Gastrocnemius medialis (tissue), 4 donors: ENCODE measurements at regions not wholly inside any gene's neighbourhood (a gene's known extent, or its start where the extent isn't known, plus 50 kb on each side); places are given as distances from the start of the nearest gene placed in this dataset.

ENCODE experiments used
- ATAC-seq, 2 donors: fragments of 150-250 bp; one replicate each; pipeline ENCODE4 v1.9.1; 2016
- DNase-seq, 2 donors: peaks; one replicate each; pipeline ENCODE4 v3.0.0-alpha.2; 2019
- H3K27ac ChIP-seq, 4 donors: fragments of 200-600 bp; sonication (generic); 1 replicate in 1 of 4; 2 replicates in 3 of 4; pipeline ENCODE4 v1.5.1; 2016 to 2018; ENCODE audit warnings: mild to moderate bottlenecking in 2 of 4, moderate library complexity in 1 of 4
- H3K27me3 ChIP-seq, 3 donors: fragments of 200-600 bp; sonication (generic) in 2 of 3; 1 replicate in 1 of 3; 2 replicates in 2 of 3; pipeline versions ENCODE4 v1.5.1 to v1.6.0; 2016 to 2019; ENCODE audit warnings: mild to moderate bottlenecking in 1 of 3, moderate library complexity in 1 of 3
- H3K36me3 ChIP-seq, 2 donors: fragments of 200-600 bp; sonication (generic) in 1 of 2; one replicate each; pipeline ENCODE4 v1.5.1; 2017 to 2018
- H3K4me1 ChIP-seq, 2 donors: fragments of 200-600 bp; sonication (generic) in 1 of 2; one replicate each; pipeline ENCODE4 v1.5.1; 2016 to 2017; ENCODE audit warnings: mild to moderate bottlenecking in 2 of 2
- H3K4me3 ChIP-seq, 4 donors: fragments of 200-600 bp; sonication (generic) in 3 of 4; 1 replicate in 1 of 4; 2 replicates in 3 of 4; pipeline ENCODE4 v1.5.1; 2016 to 2019; ENCODE audit warnings: mild to moderate bottlenecking in 2 of 4
- H3K9me3 ChIP-seq, 3 donors: fragments of 200-600 bp; sonication (generic) in 2 of 3; 1 replicate in 1 of 3; 2 replicates in 2 of 3; pipeline ENCODE4 v1.5.1; 2016 to 2019
- CTCF ChIP-seq, 5 experiments: fragments of 450-650 bp in 3 of 5; fragments of 200-600 bp in 2 of 5; sonication (generic) in 2 of 5; IDR thresholded peaks in 4 of 5; conservative IDR thresholded peaks in 1 of 5; 1 replicate in 4 of 5; 2 replicates in 1 of 5; pipeline ENCODE4 v1.5.1; 2016 to 2019; ENCODE audit warnings: antibody characterized with exemption in 5 of 5, mild to moderate bottlenecking in 3 of 5, moderate library complexity in 3 of 5
- POLR2A ChIP-seq, 2 donors: fragments of 450-650 bp; IDR thresholded peaks; one replicate each; pipeline ENCODE4 v1.6.1; 2017; ENCODE audit warnings: antibody characterized with exemption in 2 of 2, mild to moderate bottlenecking in 2 of 2, moderate library complexity in 2 of 2
- in situ Hi-C, 4 donors: fragments of 200-750 bp; cut with MboI; loops; one replicate each; pipeline versions ENCODE4 v1.15.0 to v1.8.0; 2017; ENCODE audit warnings: low sequenced_read_pairs in 4 of 4
- intact Hi-C: fragments of 100-400 bp; cut with DNase I; formaldehyde crosslinking; loops from one replicate; pipeline ENCODE4 v1.15.1; 2023; ENCODE audit warnings: low total_unique reads

GRCh38 chr2:183264890-183265535 is 140.8 kb downstream of the NUP35 start:
- Histone ChIP-seq H3K27ac (no peak overlapping the region), H3K36me3 (no peaks in the 10 kb centered on the region), H3K27me3 (no peaks in the 10 kb centered on the region), H3K9me3 (no peaks in the 10 kb centered on the region), H3K4me3 (no peak overlapping the region), H3K4me1 (no peaks in the 10 kb centered on the region)
- TF ChIP-seq POLR2A (IDR thresholded peaks at IDR 0.05) (no peak), CTCF (IDR thresholded peaks at IDR 0.05 in 4 of 5, conservative IDR thresholded peaks at IDR 0.05 in 1 of 5) (no peak)
- intact Hi-C loops = no loop called here
- ATAC-seq (no peak), DNase-seq (no peak)
- in situ Hi-C loops = no loop called here

- Histone ChIP-seq H3K9me3 (no peaks in the 10 kb centered on the region), H3K4me1 (no peaks in the 10 kb centered on the region), H3K4me3 (no peak overlapping the region), H3K36me3 (no peaks in the 10 kb centered on the region), H3K27ac (no peak overlapping the region), H3K27me3 (no peaks in the 10 kb centered on the region)
- intact Hi-C loops (no loop called here), in situ Hi-C loops (no loop called here)
- ATAC-seq = no peak
- TF ChIP-seq CTCF (IDR thresholded peaks at IDR 0.05 in 4 of 5, conservative IDR thresholded peaks at IDR 0.05 in 1 of 5) (no peak), POLR2A (IDR thresholded peaks at IDR 0.05) (no peak)
- DNase-seq = no peak
These were observed 143.0 kb downstream of the NUP35 start for GRCh38 chr2:183267148-183267827.

- H3K27me3 ChIP-seq = no peaks in the 10 kb centered on the region
- peaks cover 0 to 3% (median 0%) of the 10 kb centered on the region in 3 donors for H3K9me3 ChIP-seq
- ATAC-seq (no peak), DNase-seq (no peak)
- no peak overlapping the region for H3K4me3 ChIP-seq
- TF ChIP-seq POLR2A (IDR thresholded peaks at IDR 0.05) = no peak
- no peak for TF ChIP-seq CTCF (IDR thresholded peaks at IDR 0.05 in 4 of 5, conservative IDR thresholded peaks at IDR 0.05 in 1 of 5)
- intact Hi-C loops = no loop called here
- no peaks in the 10 kb centered on the region for H3K36me3 ChIP-seq
- H3K4me1 ChIP-seq = no peaks in the 10 kb centered on the region
- in situ Hi-C loops = no loop called here
- no peak overlapping the region for H3K27ac ChIP-seq
These were observed 145.7 kb downstream of the NUP35 start for GRCh38 chr2:183269956-183270355.

GRCh38 chr2:183283209-183283608 is 159.0 kb downstream of the NUP35 start:
- no peaks in the 10 kb centered on the region for H3K9me3 ChIP-seq
- no peak for DNase-seq
- H3K27ac ChIP-seq = no peak overlapping the region
- TF ChIP-seq POLR2A (IDR thresholded peaks at IDR 0.05) (no peak), CTCF (IDR thresholded peaks at IDR 0.05 in 4 of 5, conservative IDR thresholded peaks at IDR 0.05 in 1 of 5) (no peak)
- no peaks in the 10 kb centered on the region for H3K27me3 ChIP-seq
- ATAC-seq = no peak
- in situ Hi-C loops (no loop called here), intact Hi-C loops (no loop called here)
- H3K4me1 ChIP-seq = no peaks in the 10 kb centered on the region
- no peaks in the 10 kb centered on the region for H3K36me3 ChIP-seq
- H3K4me3 ChIP-seq = no peak overlapping the region
